ENCODE measurements at regions not wholly inside any gene's neighbourhood (a gene's known extent, or its start where the extent isn't known, plus 50 kb on each side); places are given as distances from the start of the nearest gene placed in this dataset.

GRCh38 chr5:97844797-97845196 lies 661.8 kb upstream of the RIOK2 start:
- no peak overlapping the region for H3K4me3 ChIP-seq
- H3K4me1 ChIP-seq (ENCODE audit: insufficient read depth): peaks cover 7% of the 10 kb centered on the region
- H3K36me3 ChIP-seq (replicated peaks; ENCODE audit: insufficient read depth, low read depth): no peaks in the 10 kb centered on the region
- H3K9me3 ChIP-seq (ENCODE audit: low read depth): no peaks in the 10 kb centered on the region
- WGBS (ENCODE audit: low lambda C conversion rate, missing lambda C conversion rate): 69% methylated on average over 4 of the region's 4 CpGs
- no peaks in the 10 kb centered on the region for H3K9me2 ChIP-seq (replicated peaks; ENCODE audit: insufficient read depth)
- no peak overlapping the region for H3K4me2 ChIP-seq
- no peaks in the 10 kb centered on the region for H3K79me2 ChIP-seq
- no peaks in the 10 kb centered on the region for H4K20me1 ChIP-seq (ENCODE audit: insufficient read depth, poor library complexity, severe bottlenecking)
- H2AFZ ChIP-seq: no peak overlapping the region
- TF ChIP-seq EZH2phosphoT487 (IDR thresholded peaks at IDR 0.05; ENCODE audit: low read depth, severe bottlenecking, unreplicated experiment): no peak
- TF ChIP-seq, protein P1, sequence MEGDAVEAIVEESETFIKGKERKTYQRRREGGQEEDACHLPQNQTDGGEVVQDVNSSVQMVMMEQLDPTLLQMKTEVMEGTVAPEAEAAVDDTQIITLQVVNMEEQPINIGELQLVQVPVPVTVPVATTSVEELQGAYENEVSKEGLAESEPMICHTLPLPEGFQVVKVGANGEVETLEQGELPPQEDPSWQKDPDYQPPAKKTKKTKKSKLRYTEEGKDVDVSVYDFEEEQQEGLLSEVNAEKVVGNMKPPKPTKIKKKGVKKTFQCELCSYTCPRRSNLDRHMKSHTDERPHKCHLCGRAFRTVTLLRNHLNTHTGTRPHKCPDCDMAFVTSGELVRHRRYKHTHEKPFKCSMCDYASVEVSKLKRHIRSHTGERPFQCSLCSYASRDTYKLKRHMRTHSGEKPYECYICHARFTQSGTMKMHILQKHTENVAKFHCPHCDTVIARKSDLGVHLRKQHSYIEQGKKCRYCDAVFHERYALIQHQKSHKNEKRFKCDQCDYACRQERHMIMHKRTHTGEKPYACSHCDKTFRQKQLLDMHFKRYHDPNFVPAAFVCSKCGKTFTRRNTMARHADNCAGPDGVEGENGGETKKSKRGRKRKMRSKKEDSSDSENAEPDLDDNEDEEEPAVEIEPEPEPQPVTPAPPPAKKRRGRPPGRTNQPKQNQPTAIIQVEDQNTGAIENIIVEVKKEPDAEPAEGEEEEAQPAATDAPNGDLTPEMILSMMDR (IDR thresholded peaks at IDR 0.05; ENCODE audit: poor library complexity): no peak
- no peak for TF ChIP-seq EZH2 (IDR thresholded peaks at IDR 0.05; ENCODE audit: borderline replicate concordance)
- no peak for DNase-seq (ENCODE audit: low spot score)
- no peaks in the 10 kb centered on the region for H3K27me3 ChIP-seq
- no peak overlapping the region for H3K27ac ChIP-seq

DNA sequence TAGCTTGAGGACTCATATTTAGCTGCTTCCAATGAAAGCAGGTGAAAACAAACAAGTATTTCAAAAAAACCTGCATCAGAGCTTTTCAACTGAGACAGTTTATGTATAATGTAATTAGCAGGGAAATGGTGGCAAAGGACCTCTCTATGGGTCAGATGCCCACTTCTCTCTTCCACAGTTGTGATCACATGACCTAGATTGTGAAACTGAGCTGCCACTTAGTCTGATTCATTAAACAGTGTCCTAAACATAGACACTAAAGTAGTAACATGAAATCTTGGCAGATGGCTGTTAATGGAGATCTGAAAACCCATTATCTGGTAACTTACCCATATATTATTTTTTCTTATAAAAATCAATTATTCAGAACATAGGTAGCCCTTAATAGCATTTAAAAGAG lies 663.6 kb upstream of the RIOK2 start:
- Histone ChIP-seq H4K20me1 (ENCODE audit: insufficient read depth, poor library complexity, severe bottlenecking) (no peaks in the 10 kb centered on the region), H2AFZ (no peak overlapping the region), H3K36me3 (replicated peaks; ENCODE audit: insufficient read depth, low read depth) (no peaks in the 10 kb centered on the region), H3K27ac (no peak overlapping the region), H3K4me3 (no peak overlapping the region), H3K4me2 (no peak overlapping the region), H3K9me2 (replicated peaks; ENCODE audit: insufficient read depth) (no peaks in the 10 kb centered on the region), H3K27me3 (no peaks in the 10 kb centered on the region), H3K9me3 (ENCODE audit: low read depth) (no peaks in the 10 kb centered on the region), H3K79me2 (no peaks in the 10 kb centered on the region), H3K4me1 (ENCODE audit: insufficient read depth) (no peaks in the 10 kb centered on the region)
- TF ChIP-seq EZH2 (IDR thresholded peaks at IDR 0.05; ENCODE audit: borderline replicate concordance) (no peak), EZH2phosphoT487 (IDR thresholded peaks at IDR 0.05; ENCODE audit: low read depth, severe bottlenecking, unreplicated experiment) (no peak)
- TF ChIP-seq, protein P1 (IDR thresholded peaks at IDR 0.05; ENCODE audit: poor library complexity): no peak
- no peak for DNase-seq (ENCODE audit: low spot score)

DNA sequence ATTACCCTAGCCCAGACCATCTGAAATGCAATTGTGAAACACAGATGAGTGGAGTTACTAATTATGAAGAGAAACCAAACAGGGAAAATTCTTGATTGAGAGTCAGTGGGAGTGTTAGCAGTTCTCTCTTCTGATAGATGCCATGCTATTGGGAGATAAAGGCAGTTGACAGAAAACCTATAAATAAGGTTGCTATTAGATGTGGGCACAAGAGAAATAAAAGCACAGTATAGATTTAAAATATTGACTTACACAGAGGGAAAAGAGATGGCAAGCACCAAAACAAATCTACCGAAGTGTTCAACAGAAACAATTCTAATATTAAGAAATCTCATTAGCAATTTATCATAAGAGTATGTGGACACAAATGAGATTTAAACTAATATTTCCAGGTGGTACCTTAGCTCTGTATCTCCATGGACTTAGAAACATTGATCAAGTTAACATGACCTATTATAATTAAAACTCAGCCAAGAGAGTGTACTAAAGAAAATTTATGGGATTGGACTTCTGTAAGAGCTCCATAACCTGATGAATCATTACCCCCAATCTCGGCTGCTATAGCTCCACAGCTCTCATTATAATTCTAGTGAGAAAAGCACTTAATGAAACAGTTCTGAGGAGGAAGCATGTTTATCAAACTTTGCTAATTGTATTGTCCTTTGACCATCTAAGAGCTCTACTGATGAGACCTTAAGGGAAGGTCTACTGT lies 665.0 kb upstream of the RIOK2 start:
- Histone ChIP-seq H3K4me2 (no peak overlapping the region), H3K27me3 (no peaks in the 10 kb centered on the region), H3K4me3 (no peak overlapping the region), H3K9me2 (replicated peaks; ENCODE audit: insufficient read depth) (no peaks in the 10 kb centered on the region), H3K79me2 (no peaks in the 10 kb centered on the region), H3K27ac (no peak overlapping the region), H3K9me3 (ENCODE audit: low read depth) (no peaks in the 10 kb centered on the region), H3K36me3 (replicated peaks; ENCODE audit: insufficient read depth, low read depth) (no peaks in the 10 kb centered on the region), H3K4me1 (ENCODE audit: insufficient read depth) (no peaks in the 10 kb centered on the region), H4K20me1 (ENCODE audit: insufficient read depth, poor library complexity, severe bottlenecking) (no peaks in the 10 kb centered on the region), H2AFZ (no peak overlapping the region)
- TF ChIP-seq, protein P1 (IDR thresholded peaks at IDR 0.05; ENCODE audit: poor library complexity): no peak
- TF ChIP-seq EZH2phosphoT487 (IDR thresholded peaks at IDR 0.05; ENCODE audit: low read depth, severe bottlenecking, unreplicated experiment): no peak
- TF ChIP-seq EZH2 (IDR thresholded peaks at IDR 0.05; ENCODE audit: borderline replicate concordance): no peak
- DNase-seq (ENCODE audit: low spot score): no peak
- 85% methylated on average over 2 of the region's 2 CpGs for WGBS (ENCODE audit: low lambda C conversion rate, missing lambda C conversion rate)
